AG04450 (cell line): ENCODE measurements at regions not wholly inside any gene's neighbourhood (a gene's known extent, or its start where the extent isn't known, plus 50 kb on each side); places are given as distances from the start of the nearest gene placed in this dataset.
A peak's percentile ranks its signal among the peaks of the same experiment; 100 is the strongest.

ENCODE experiments used
- CTCF ChIA-PET: fragments of 300-600, 350-600 bp; formaldehyde crosslinking; extraction: SDS; loops from one replicate; lab custom pipeline; 2022; ENCODE audit warnings: antibody characterized with exemption, inconsistent platforms; lab: Charles Lee
- POLR2A ChIA-PET: fragments of 350-600 bp; formaldehyde crosslinking; extraction: SDS; loops from one replicate; lab custom pipeline; 2021; ENCODE audit warnings: antibody characterized with exemption, inconsistent platforms; lab: Yijun Ruan, JAX
- DNase-seq: peaks from one replicate; pipeline ENCODE4 v3.0.0-alpha.2; 2011; ENCODE audit warnings: low read depth, low spot score
- H3K27ac ChIP-seq: one replicate; pipeline ENCODE4 v1.5.1; 2012; ENCODE audit warnings: low read depth, low read length, control low read depth
- H3K27me3 ChIP-seq: one replicate; pipeline ENCODE4 v1.6.0; 2012; ENCODE audit warnings: low read length; ENCODE audit not compliant: control insufficient read depth, insufficient read depth
- H3K4me3 ChIP-seq: 2 replicates; pipeline ENCODE4 v1.5.1; 2011; ENCODE audit warnings: mild to moderate bottlenecking, low read depth, low read length, control low read depth
- H3K9me3 ChIP-seq: 2 replicates; pipeline ENCODE4 v1.5.1; 2012; ENCODE audit warnings: low read length; ENCODE audit not compliant: control insufficient read depth, insufficient read depth
- CTCF ChIP-seq: IDR thresholded peaks from 2 replicates; pipeline ENCODE4 v1.5.1; 2011; ENCODE audit warnings: low read depth, low read length, control low read depth, inconsistent platforms

GRCh38 chr3:5301651-5302297, 114.3 kb downstream of the EDEM1 start:
- H3K27me3 ChIP-seq: no peaks in the 10 kb centered on the region
- H3K4me3 ChIP-seq: no peak overlapping the region
- no peak for DNase-seq
- H3K9me3 ChIP-seq: no peaks in the 10 kb centered on the region
- POLR2A ChIA-PET: no interaction called here
- H3K27ac ChIP-seq: no peak overlapping the region
- no peak for TF ChIP-seq CTCF
- CTCF ChIA-PET: no interaction called here

- POLR2A ChIA-PET: no interaction called here
- Histone ChIP-seq H3K27ac (no peak overlapping the region), H3K4me3 (no peak overlapping the region), H3K27me3 (no peaks in the 10 kb centered on the region), H3K9me3 (no peaks in the 10 kb centered on the region)
- no peak for DNase-seq
- CTCF ChIA-PET: no interaction called here
- TF ChIP-seq CTCF: no peak
Observed at GRCh38 chr3:5302661-5303060, 115.2 kb downstream of the EDEM1 start.

GRCh38 chr3:5304188-5304587, 116.7 kb downstream of the EDEM1 start:
- no peaks in the 10 kb centered on the region for H3K9me3 ChIP-seq
- ChIA-PET POLR2A (no interaction called here), CTCF (interaction anchor here (0.5 kb wide), 1 partner anchor 422 kb away, joined by 3 read pairs; no protein-coding TSS in a partner anchor)
- no peaks in the 10 kb centered on the region for H3K27me3 ChIP-seq
- H3K4me3 ChIP-seq: no peak overlapping the region
- no peak for DNase-seq
- H3K27ac ChIP-seq: no peak overlapping the region
- no peak for TF ChIP-seq CTCF

GRCh38 chr3:5304789-5305683, 117.5 kb downstream of the EDEM1 start:
- DNase-seq: no peak
- ChIA-PET CTCF (interaction anchor here (1.1 kb wide), 1 partner anchor 124 kb away, joined by 3 read pairs; no protein-coding TSS in a partner anchor), POLR2A (no interaction called here)
- Histone ChIP-seq H3K4me3 (no peak overlapping the region), H3K9me3 (no peaks in the 10 kb centered on the region), H3K27ac (no peak overlapping the region), H3K27me3 (no peaks in the 10 kb centered on the region)
- TF ChIP-seq CTCF: peak; percentile 81

- DNase-seq: no peak
- POLR2A ChIA-PET: no interaction called here
- no peak overlapping the region for H3K4me3 ChIP-seq
- H3K27me3 ChIP-seq: no peaks in the 10 kb centered on the region
- no peaks in the 10 kb centered on the region for H3K9me3 ChIP-seq
- H3K27ac ChIP-seq: no peak overlapping the region
- CTCF ChIA-PET: interaction anchor here (0.8 to 2.0 kb wide), 4 partner anchors 10 to 124 kb away, joined by 3 to 11 read pairs (median 3); no protein-coding TSS in a partner anchor
- no peak for TF ChIP-seq CTCF
Observed at GRCh38 chr3:5305684-5305989, 118.1 kb downstream of the EDEM1 start.
